Kidney (tissue), 13 donors: ENCODE measurements at regions not wholly inside any gene's neighbourhood (a gene's known extent, or its start where the extent isn't known, plus 50 kb on each side); places are given as distances from the start of the nearest gene placed in this dataset.

ENCODE experiments used
- DNase-seq, 5 donors: peaks; one replicate each; pipeline ENCODE4 v3.0.0-alpha.2; 2013 to 2020
- FAIRE-seq: peaks from 2 replicates; lab custom pipeline; 2012; peaks lifted over from hg19 to GRCh38; lab: Jason Lieb, UNC
- H3K27ac ChIP-seq, 2 donors: one replicate each; pipeline ENCODE4 v1.7.0; 2013; ENCODE audit warnings: low read depth in 2 of 2, low read length in 2 of 2, inconsistent platforms in 1 of 2
- H3K27me3 ChIP-seq: one replicate; pipeline ENCODE4 v1.7.1; 2013; ENCODE audit warnings: low read length, inconsistent platforms; ENCODE audit not compliant: control insufficient read depth, insufficient read depth
- H3K36me3 ChIP-seq, 3 donors: one replicate each; pipeline versions ENCODE4 v1.7.0 to v1.7.1; 2013; ENCODE audit warnings: low read length in 3 of 3, control low read depth in 1 of 3, inconsistent platforms in 1 of 3; ENCODE audit not compliant: insufficient read depth in 3 of 3, control insufficient read depth in 2 of 3
- H3K4me1 ChIP-seq, 3 donors: one replicate each; pipeline versions ENCODE4 v1.7.0 to v1.7.1; 2013; ENCODE audit warnings: low read length in 3 of 3, inconsistent platforms in 1 of 3, low read depth in 1 of 3; ENCODE audit not compliant: control insufficient read depth in 2 of 3, insufficient read depth in 2 of 3
- H3K4me3 ChIP-seq, 3 donors: one replicate each; pipeline versions ENCODE4 v1.7.0 to v1.8.1; 2013; ENCODE audit warnings: low read length in 3 of 3, control low read depth in 1 of 3, inconsistent platforms in 1 of 3
- H3K9ac ChIP-seq, 3 donors: one replicate each; pipeline versions ENCODE4 v1.7.0 to v1.7.1; 2013; ENCODE audit warnings: low read length in 3 of 3, control low read depth in 1 of 3, inconsistent platforms in 1 of 3
- H3K9me3 ChIP-seq, 3 donors: one replicate each; pipeline versions ENCODE4 v1.7.0 to v1.7.1; 2013; ENCODE audit warnings: low read length in 3 of 3, control low read depth in 1 of 3, inconsistent platforms in 1 of 3; ENCODE audit not compliant: control insufficient read depth in 2 of 3, insufficient read depth in 1 of 3
- CTCF ChIP-seq: IDR thresholded peaks from 3 replicates; pipeline ENCODE4 v1.5.1; 2012; ENCODE audit warnings: mild to moderate bottlenecking, moderate library complexity, borderline replicate concordance; ENCODE audit not compliant: insufficient read depth; ENCODE audit errors: extremely low read depth
- intact Hi-C: fragments of 100-400 bp; cut with DNase I; formaldehyde crosslinking; loops from one replicate; pipeline ENCODE4 v1.11.1; 2022
- donor health status: control.
- donor health status: control.
- donor health status: control.
- donor health status: control.
- donor health status: control.
- donor health status: DM: yes; HTN: yes; CAD: no.
- donor health status: Normal renal cell carcinoma (clear cell type).

GRCh38 chr12:91575630-91576029 is 393.0 kb upstream of the DCN start:
- intact Hi-C loops, result no loop called here
- no peak for TF ChIP-seq CTCF
- no peak overlapping the region for H3K9ac ChIP-seq
- H3K4me3 ChIP-seq, result no peak overlapping the region
- H3K27me3 ChIP-seq, result no peaks in the 10 kb centered on the region
- no peak for FAIRE-seq
- no peaks in the 10 kb centered on the region for H3K9me3 ChIP-seq
- no peaks in the 10 kb centered on the region for H3K4me1 ChIP-seq
- DNase-seq, result no peak
- H3K36me3 ChIP-seq, result no peaks in the 10 kb centered on the region
- no peak overlapping the region for H3K27ac ChIP-seq

GRCh38 chr12:91574975-91575374 is 392.4 kb upstream of the DCN start:
- TF ChIP-seq CTCF, result no peak

GRCh38 chr12:91574391-91574790 is 391.8 kb upstream of the DCN start:
- Histone ChIP-seq H3K9ac (no peak overlapping the region), H3K4me3 (no peak overlapping the region)

More at GRCh38 chr12:91574975-91575374, 392.4 kb upstream of the DCN start:
- Histone ChIP-seq H3K4me3 (no peak overlapping the region), H3K27me3 (no peaks in the 10 kb centered on the region), H3K9me3 (no peaks in the 10 kb centered on the region), H3K36me3 (no peaks in the 10 kb centered on the region), H3K9ac (no peak overlapping the region), H3K27ac (no peak overlapping the region), H3K4me1 (no peaks in the 10 kb centered on the region)
- intact Hi-C loops, result no loop called here
- FAIRE-seq (no peak), DNase-seq (no peak)

More at GRCh38 chr12:91574391-91574790, 391.8 kb upstream of the DCN start:
- Histone ChIP-seq H3K27ac (no peak overlapping the region), H3K9me3 (no peaks in the 10 kb centered on the region), H3K27me3 (no peaks in the 10 kb centered on the region), H3K36me3 (no peaks in the 10 kb centered on the region), H3K4me1 (no peaks in the 10 kb centered on the region)
- TF ChIP-seq CTCF, result no peak
- DNase-seq (no peak), FAIRE-seq (no peak)
- intact Hi-C loops, result no loop called here
